ENCODE measurements at regions not wholly inside any gene's neighbourhood (a gene's known extent, or its start where the extent isn't known, plus 50 kb on each side); places are given as distances from the start of the nearest gene placed in this dataset.

GRCh38 chr13:90395348-90395747 lies 952.1 kb upstream of the MIR17HG start:
- DNase-seq: no peak

DNA sequence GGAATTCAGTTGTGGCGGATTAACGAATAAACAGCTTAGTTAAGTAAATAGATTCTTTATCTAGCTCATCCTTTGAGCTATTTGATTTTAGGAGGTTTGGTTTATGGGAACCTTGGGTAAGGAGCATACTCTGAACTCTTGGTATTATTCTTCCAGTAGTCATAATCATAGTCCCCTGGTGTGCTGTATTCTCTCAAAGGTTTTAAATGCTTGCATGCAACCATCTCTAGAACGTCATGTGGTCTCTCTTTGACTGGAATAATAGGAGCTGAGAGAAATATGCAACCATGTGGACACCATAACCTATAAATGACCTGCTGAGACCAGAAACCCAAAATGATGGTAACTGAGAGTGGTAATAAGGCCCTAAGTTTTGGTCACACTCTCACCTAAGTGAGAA lies 951.6 kb upstream of the MIR17HG start:
- DNase-seq: no peak

DNA sequence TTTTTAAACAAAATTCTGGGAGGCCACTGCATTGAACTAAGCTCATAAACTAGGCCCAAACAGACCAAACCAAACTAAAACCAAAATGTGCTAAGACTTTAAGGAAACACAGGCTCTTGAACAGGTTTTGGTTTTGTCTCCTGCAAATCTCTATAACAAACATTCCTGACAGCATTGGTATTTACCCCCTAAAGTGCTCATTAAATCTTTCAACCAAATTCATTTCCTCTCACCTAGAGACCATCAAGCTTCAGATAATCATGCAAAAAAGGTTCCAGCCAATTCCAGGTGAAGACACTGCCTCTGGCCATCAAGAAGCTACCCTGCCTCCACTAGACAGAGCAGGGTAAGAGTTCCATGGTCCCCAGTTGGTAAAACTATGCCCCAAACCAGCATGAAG lies 951.2 kb upstream of the MIR17HG start:
- no peak for DNase-seq

- no peak for DNase-seq
These were observed 950.0 kb upstream of the MIR17HG start for GRCh38 chr13:90397503-90397902.

- no peak for DNase-seq
These were observed 947.1 kb upstream of the MIR17HG start for GRCh38 chr13:90400372-90400771.

DNA sequence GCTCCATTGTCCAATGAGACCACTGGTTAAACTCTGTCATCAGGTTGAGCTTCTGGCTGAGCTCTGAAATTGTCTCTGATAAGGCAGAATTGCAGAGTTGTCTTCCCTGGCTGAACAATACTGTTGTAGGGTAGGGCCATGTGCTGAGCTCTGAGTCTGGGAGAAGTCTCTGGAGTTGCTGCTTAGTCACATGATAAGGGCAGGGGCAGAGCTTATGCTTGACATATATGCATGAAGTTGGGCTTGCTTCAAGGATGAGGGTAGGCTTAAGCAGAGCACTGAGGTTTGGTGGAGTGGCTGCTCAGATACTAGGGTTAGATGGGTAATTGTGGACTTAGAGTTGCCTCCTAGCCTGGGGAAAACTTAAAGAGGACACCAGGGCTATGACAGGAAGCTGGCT lies 946.3 kb upstream of the MIR17HG start:
- DNase-seq: no peak

DNA sequence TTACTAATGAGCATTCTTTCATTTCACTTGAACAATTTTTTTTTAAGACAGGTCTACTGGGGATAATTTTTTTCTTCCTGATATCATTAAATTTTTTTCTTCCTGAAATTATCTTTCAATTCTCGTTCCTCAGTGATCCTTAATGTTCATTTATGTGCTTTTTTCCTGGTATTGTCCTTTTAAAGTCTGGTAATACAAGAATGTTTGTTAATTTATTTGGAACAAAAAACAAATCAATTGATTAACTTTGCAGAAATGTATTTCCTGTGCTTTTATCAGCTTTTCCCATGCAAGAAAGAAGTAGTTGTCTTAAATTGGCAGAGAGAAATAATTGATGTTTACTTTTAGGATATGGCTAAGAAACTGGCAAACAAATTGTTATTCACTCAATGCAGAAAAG lies 945.4 kb upstream of the MIR17HG start:
- no peak for DNase-seq

DNA sequence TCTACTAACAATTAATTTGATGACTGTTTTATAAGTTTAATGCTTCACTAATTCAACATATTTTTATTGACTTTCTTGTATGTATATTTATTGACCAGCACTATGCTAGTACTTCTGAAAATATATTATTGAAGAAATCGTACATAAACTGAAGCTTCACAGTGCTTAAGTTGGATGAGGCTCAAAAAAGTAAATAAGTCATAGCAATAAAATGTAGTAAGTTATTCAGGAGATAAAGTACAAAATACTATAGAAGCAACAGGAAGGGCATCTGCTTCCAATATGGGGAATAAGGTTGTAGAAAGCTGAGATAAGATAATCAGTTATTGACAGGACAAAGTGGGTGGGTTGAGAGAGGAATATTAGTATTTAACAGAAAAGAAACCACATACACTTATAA lies 944.9 kb upstream of the MIR17HG start:
- DNase-seq: no peak

GRCh38 chr13:90403330-90404082 lies 944.0 kb upstream of the MIR17HG start:
- DNase-seq: no peak

DNA sequence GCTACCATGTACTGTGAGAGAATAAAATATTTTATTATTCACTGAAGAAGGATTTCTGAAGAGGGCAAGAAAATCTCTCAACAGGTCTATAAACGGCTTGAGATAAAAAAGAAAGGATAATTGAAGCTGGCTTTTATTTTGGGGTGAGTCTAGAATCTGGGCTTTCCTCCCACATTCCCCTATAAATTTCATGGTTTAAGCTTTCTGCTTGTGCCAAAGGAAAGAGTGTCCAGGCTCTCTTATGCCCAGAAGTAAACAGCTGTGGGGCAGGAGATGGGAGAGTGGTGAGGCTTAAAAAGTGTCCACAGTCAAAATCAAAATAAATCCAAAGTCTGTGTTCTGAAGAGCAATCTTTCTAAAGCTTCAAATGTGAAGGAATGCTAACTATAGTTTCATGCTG lies 942.2 kb upstream of the MIR17HG start:
- DNase-seq: no peak

DNA sequence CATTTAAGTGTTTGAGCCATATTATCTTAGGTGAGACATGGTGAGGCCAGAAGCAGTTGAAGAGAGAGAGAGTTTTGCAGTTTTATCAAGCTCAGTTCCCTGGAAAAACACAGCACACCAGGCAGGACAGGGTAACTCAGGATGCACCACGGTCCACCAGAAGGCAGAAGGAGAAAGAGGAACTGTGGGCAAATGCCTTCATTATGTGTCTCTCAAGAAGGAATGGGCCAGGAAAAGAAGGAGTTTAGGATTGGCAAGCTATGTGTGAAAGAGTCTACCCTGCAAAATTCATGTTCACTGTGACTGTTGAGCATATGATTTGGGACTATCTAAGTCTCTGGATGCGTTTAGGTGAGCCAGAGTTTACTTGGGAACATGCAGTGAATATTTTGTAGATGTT lies 934.5 kb upstream of the MIR17HG start:
- no peak for DNase-seq

DNA sequence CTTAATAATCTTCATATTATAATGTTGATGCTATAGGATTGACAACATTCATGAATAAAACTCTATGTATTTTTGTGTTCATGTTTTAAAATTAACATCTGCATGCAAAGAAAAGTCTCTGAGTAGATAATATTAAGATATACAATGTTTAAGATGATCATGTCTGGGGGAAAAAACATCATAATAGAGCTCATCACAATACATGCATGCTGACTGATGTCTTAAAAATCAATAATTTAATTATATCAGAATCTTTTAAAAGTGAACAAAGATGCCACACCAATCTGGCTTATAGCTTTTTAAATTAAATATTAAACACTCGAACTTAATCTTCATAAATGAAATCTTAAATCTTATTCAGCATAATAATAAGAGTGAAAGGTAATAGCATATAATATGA lies 933.9 kb upstream of the MIR17HG start:
- DNase-seq: no peak

DNA sequence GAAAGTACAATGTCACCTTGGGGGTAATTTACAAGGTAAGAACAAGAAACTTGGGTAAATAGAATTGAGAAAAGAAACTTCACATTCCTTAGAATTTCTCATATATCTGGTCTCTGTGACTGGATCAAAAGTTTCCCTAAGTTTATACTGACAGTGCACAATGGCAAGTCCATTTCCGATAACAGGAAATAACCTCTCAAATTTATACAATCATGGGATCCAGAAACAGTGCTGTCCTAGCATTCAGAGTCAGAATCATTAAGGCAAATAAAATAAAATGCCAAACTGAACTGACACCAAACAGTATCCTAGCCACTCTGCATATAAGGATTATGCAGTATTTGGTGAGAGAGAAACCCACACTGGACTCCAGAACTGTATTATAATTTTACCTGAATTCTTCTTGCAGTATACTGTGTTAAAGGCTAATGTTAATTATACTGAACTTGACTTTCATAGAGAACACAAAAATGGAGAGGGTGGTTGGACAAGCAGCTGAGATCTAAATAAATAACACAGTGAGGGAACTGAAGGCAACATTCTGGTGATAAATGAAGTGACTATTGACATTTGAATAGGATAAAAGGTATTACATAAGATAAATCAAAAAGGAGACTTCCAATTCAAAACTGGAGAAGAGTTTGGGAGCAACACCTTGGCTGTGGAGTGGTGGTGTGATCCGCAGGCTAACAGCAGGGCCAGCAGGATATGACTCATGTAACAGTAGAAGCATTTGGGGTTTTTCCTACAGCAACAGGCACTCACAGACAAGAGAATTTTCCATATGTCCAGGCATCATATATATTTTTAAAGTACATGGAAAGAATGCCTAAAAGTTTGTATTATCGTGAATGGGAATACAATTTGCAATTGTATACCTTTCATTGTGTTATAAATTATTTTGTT lies 932.5 kb upstream of the MIR17HG start:
- no peak for DNase-seq

GRCh38 chr13:90415902-90416301 lies 931.6 kb upstream of the MIR17HG start:
- no peak for DNase-seq

GRCh38 chr13:90416519-90416918 lies 931.0 kb upstream of the MIR17HG start:
- no peak for DNase-seq

DNA sequence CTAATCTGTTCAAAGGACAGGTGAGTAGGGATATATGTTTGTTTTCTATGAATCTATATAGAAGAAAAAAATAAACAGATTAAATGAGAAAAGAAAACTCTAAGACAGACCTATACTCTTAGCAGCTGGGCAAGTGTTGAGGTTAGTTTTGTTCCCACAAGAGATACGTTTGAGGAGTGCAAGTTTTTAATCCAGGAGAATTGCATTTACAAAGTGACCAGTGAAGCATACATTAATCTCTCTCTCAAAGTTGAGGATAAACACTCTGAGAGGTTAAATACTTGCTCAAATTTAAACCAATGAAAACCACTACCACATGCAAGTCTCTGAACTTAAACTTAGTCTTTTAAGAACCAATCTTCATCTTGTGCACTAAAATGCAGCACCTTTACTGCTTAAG lies 930.5 kb upstream of the MIR17HG start:
- no peak for DNase-seq

GRCh38 chr13:90420683-90421082 lies 926.8 kb upstream of the MIR17HG start:
- no peak for DNase-seq

DNA sequence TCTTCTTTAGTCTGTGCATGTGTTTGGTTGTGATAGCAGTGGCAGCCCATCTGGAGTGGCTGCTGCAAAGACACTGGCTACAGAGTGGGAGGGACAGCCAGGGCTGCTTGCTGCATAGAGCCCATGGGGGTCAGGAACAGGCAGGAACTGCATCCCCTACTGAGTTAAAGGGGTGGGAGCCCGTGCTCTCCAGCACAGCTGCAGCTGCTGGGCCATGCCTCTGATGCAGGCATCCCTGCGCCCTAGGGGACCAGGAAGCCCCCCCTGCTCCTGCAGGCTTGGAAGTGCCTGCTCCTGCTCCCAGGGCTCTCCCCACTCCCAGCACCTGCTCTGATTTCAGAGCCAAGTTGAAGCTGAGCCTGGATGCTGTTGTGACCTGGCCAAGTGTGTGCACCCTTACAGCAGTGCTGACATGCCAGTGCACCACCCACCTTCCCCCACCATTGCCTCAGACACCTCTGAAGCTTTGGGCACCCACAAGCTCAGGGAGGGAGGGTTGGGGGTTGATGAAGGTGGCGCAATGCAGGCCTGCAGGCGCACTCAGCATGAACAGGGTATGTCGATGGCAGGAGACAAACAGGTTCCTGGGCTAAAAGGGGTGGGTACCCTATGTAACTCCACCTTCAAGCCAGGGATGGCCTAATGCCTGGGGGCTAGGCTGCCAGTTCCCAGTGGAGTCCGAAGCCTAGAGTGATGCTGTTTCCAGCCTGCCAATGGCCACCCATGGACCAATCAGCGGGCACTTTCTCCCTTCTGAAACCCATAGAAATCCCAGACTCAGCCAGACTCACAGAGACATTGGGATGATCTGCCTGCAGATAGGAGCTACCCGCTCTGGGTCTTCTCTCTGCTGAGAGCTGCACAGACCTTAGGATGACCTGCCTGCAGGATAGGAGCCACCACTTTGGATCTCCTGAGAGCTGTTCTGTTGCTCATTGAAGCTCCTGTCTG lies 919.9 kb upstream of the MIR17HG start:
- DNase-seq: peak; percentile 5

GRCh38 chr13:90428522-90429210 lies 918.8 kb upstream of the MIR17HG start:
- no peak for DNase-seq

- DNase-seq: no peak
These were observed 917.4 kb upstream of the MIR17HG start for GRCh38 chr13:90430127-90430526.

DNA sequence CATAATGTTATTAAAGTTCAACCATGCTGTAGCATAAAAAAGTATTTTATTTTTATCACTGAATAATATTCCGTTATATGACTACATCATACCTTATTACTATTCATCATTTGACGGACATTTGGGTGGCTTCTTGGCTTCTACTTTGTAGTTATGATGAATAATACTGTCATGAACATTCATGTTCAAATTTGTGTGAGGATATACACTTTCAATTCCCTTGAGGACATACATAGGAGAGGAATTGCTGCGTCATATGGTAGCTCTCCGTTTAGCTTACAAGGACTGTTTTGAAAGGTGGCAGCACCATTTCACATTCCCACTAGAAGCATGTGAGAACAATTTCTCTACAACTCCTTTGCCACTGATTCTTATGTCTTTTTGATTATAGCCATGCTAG lies 910.8 kb upstream of the MIR17HG start:
- no peak for DNase-seq

GRCh38 chr13:90438576-90438975 lies 908.9 kb upstream of the MIR17HG start:
- DNase-seq: no peak

DNA sequence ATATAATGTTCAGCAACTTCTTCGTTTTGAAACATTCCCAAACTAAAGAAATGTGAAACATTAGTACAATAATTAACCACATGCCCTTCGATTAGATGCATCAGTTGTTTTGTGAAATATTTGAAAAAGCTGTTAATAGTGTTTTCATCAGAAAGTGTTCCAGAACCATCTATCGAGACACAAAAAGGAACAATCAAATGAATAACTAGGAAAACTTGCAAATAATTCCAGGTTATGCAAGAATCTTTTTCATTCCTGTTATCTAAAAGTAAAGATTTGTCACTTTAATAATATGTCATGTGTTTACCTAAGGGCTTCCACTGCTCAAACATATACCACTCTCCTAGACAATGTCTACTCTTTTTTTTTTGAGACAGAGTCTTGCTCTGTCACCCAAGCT lies 904.2 kb upstream of the MIR17HG start:
- no peak for DNase-seq

All from NCI-H146 (cell line).